H1 (cell line): ENCODE measurements at regions not wholly inside any gene's neighbourhood (a gene's known extent, or its start where the extent isn't known, plus 50 kb on each side); places are given as distances from the start of the nearest gene placed in this dataset.

ENCODE experiments used
- ATF2 ChIP-seq: IDR thresholded peaks from 2 replicates; pipeline ENCODE4 v1.6.1; 2012; ENCODE audit warnings: low read length, inconsistent platforms
- MAFK ChIP-seq: IDR thresholded peaks from 2 replicates; pipeline ENCODE4 v1.6.1; 2012; ENCODE audit warnings: low read depth, mild to moderate bottlenecking, improper control_type of control experiment, low read length
- POU5F1 ChIP-seq: IDR thresholded peaks from 2 replicates; pipeline ENCODE4 v1.6.1; 2011; ENCODE audit warnings: low read depth, mild to moderate bottlenecking, low read length, moderate library complexity
- RNF2 ChIP-seq: fragments of 200-900, 300-1000 bp; sonication (generic); IDR thresholded peaks from 2 replicates; pipeline ENCODE4 v1.7.1; 2016; ENCODE audit warnings: borderline replicate concordance, low read depth, mild to moderate bottlenecking, antibody characterized with exemption, low read length; ENCODE audit not compliant: poor library complexity, severe bottlenecking; ENCODE audit errors: missing control alignments
- TF ChIP-seq, protein P1 (sequence below): fragments of 300-600 bp; sonication (generic); IDR thresholded peaks from 2 replicates; pipeline ENCODE4 v1.7.1; 2012; ENCODE audit warnings: low read length, moderate library complexity, mild to moderate bottlenecking, inconsistent platforms; ENCODE audit not compliant: insufficient replicate concordance
- TF ChIP-seq, protein P2 (sequence below): IDR thresholded peaks from 2 replicates; pipeline ENCODE4 v1.6.1; 2012; ENCODE audit warnings: inconsistent platforms

GRCh38 chr2:143946436-143947391 is 573.2 kb downstream of the ZEB2 start (continued):
- TF ChIP-seq MAFK (no peak), POU5F1 (no peak), RNF2 (no peak), ATF2 (no peak)
- TF ChIP-seq, protein P1, sequence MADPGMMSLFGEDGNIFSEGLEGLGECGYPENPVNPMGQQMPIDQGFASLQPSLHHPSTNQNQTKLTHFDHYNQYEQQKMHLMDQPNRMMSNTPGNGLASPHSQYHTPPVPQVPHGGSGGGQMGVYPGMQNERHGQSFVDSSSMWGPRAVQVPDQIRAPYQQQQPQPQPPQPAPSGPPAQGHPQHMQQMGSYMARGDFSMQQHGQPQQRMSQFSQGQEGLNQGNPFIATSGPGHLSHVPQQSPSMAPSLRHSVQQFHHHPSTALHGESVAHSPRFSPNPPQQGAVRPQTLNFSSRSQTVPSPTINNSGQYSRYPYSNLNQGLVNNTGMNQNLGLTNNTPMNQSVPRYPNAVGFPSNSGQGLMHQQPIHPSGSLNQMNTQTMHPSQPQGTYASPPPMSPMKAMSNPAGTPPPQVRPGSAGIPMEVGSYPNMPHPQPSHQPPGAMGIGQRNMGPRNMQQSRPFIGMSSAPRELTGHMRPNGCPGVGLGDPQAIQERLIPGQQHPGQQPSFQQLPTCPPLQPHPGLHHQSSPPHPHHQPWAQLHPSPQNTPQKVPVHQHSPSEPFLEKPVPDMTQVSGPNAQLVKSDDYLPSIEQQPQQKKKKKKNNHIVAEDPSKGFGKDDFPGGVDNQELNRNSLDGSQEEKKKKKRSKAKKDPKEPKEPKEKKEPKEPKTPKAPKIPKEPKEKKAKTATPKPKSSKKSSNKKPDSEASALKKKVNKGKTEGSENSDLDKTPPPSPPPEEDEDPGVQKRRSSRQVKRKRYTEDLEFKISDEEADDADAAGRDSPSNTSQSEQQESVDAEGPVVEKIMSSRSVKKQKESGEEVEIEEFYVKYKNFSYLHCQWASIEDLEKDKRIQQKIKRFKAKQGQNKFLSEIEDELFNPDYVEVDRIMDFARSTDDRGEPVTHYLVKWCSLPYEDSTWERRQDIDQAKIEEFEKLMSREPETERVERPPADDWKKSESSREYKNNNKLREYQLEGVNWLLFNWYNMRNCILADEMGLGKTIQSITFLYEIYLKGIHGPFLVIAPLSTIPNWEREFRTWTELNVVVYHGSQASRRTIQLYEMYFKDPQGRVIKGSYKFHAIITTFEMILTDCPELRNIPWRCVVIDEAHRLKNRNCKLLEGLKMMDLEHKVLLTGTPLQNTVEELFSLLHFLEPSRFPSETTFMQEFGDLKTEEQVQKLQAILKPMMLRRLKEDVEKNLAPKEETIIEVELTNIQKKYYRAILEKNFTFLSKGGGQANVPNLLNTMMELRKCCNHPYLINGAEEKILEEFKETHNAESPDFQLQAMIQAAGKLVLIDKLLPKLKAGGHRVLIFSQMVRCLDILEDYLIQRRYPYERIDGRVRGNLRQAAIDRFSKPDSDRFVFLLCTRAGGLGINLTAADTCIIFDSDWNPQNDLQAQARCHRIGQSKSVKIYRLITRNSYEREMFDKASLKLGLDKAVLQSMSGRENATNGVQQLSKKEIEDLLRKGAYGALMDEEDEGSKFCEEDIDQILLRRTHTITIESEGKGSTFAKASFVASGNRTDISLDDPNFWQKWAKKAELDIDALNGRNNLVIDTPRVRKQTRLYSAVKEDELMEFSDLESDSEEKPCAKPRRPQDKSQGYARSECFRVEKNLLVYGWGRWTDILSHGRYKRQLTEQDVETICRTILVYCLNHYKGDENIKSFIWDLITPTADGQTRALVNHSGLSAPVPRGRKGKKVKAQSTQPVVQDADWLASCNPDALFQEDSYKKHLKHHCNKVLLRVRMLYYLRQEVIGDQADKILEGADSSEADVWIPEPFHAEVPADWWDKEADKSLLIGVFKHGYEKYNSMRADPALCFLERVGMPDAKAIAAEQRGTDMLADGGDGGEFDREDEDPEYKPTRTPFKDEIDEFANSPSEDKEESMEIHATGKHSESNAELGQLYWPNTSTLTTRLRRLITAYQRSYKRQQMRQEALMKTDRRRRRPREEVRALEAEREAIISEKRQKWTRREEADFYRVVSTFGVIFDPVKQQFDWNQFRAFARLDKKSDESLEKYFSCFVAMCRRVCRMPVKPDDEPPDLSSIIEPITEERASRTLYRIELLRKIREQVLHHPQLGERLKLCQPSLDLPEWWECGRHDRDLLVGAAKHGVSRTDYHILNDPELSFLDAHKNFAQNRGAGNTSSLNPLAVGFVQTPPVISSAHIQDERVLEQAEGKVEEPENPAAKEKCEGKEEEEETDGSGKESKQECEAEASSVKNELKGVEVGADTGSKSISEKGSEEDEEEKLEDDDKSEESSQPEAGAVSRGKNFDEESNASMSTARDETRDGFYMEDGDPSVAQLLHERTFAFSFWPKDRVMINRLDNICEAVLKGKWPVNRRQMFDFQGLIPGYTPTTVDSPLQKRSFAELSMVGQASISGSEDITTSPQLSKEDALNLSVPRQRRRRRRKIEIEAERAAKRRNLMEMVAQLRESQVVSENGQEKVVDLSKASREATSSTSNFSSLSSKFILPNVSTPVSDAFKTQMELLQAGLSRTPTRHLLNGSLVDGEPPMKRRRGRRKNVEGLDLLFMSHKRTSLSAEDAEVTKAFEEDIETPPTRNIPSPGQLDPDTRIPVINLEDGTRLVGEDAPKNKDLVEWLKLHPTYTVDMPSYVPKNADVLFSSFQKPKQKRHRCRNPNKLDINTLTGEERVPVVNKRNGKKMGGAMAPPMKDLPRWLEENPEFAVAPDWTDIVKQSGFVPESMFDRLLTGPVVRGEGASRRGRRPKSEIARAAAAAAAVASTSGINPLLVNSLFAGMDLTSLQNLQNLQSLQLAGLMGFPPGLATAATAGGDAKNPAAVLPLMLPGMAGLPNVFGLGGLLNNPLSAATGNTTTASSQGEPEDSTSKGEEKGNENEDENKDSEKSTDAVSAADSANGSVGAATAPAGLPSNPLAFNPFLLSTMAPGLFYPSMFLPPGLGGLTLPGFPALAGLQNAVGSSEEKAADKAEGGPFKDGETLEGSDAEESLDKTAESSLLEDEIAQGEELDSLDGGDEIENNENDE, result no peak
- TF ChIP-seq, protein P2, sequence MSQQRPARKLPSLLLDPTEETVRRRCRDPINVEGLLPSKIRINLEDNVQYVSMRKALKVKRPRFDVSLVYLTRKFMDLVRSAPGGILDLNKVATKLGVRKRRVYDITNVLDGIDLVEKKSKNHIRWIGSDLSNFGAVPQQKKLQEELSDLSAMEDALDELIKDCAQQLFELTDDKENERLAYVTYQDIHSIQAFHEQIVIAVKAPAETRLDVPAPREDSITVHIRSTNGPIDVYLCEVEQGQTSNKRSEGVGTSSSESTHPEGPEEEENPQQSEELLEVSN, result no peak
